Testis (tissue), 2 donors: ENCODE measurements at regions not wholly inside any gene's neighbourhood (a gene's known extent, or its start where the extent isn't known, plus 50 kb on each side); places are given as distances from the start of the nearest gene placed in this dataset.

Experiments
- DNase-seq: peaks from one replicate; pipeline ENCODE4 v3.0.0-alpha.2; 2019
- H3K27ac ChIP-seq, 2 donors: fragments of 200-600 bp; sonication (generic); one replicate each; pipeline ENCODE4 v1.5.1; 2019
- H3K27me3 ChIP-seq: fragments of 200-600 bp; sonication (generic); one replicate; pipeline ENCODE4 v1.5.1; 2019
- H3K36me3 ChIP-seq: fragments of 200-600 bp; sonication (generic); one replicate; pipeline ENCODE4 v1.5.1; 2017; ENCODE audit warnings: low read depth; ENCODE audit errors: missing control alignments
- H3K4me1 ChIP-seq: fragments of 200-600 bp; sonication (generic); one replicate; pipeline ENCODE4 v1.5.1; 2019
- H3K4me3 ChIP-seq, 2 donors: fragments of 200-600 bp; sonication (generic); one replicate each; pipeline ENCODE4 v1.5.1; 2017 to 2019
- H3K9me3 ChIP-seq: fragments of 200-600 bp; sonication (generic); one replicate; pipeline ENCODE4 v1.5.1; 2017
- CTCF ChIP-seq, 3 experiments: fragments of 450-650 bp in 2 of 3; fragments of 200-600 bp in 1 of 3; sonication (generic) in 1 of 3; IDR thresholded peaks; one replicate each; pipeline ENCODE4 v1.5.1; 2016 to 2019; ENCODE audit warnings: antibody characterized with exemption in 3 of 3, mild to moderate bottlenecking in 2 of 3, moderate library complexity in 1 of 3
- POLR2A ChIP-seq: fragments of 450-650 bp; IDR thresholded peaks from one replicate; pipeline ENCODE4 v1.6.1; 2017; ENCODE audit warnings: antibody characterized with exemption, mild to moderate bottlenecking, moderate library complexity
- whole genome bisulfite sequencing, 2 donors: methylation state at CpG; one replicate each; pipeline ENCODE4 v1.1.5; 2018; 5-methylcytosine and 5-hydroxymethylcytosine counted together
- intact Hi-C: fragments of 100-400 bp; cut with DNase I; formaldehyde crosslinking; loops from one replicate; pipeline ENCODE4 v1.15.1; 2023; ENCODE audit warnings: low total_unique reads

GRCh38 chr9:85224301-85224700 lies 517.5 kb downstream of the AGTPBP1 start:
- TF ChIP-seq POLR2A (no peak), CTCF (IDR thresholded peaks at IDR 0.05) (no peak)
- no peak overlapping the region for H3K27ac ChIP-seq
- intact Hi-C loops = no loop called here
- H3K27me3 ChIP-seq = no peaks in the 10 kb centered on the region
- H3K4me1 ChIP-seq = no peaks in the 10 kb centered on the region
- WGBS, 2 donors = 90% methylated on average over 2 of the region's 2 CpGs
- no peaks in the 10 kb centered on the region for H3K36me3 ChIP-seq
- DNase-seq = no peak
- no peak overlapping the region for H3K4me3 ChIP-seq
- no peaks in the 10 kb centered on the region for H3K9me3 ChIP-seq

GRCh38 chr9:85223506-85224125 lies 518.1 kb downstream of the AGTPBP1 start:
- Histone ChIP-seq H3K27ac (no peak overlapping the region), H3K36me3 (no peaks in the 10 kb centered on the region), H3K4me3 (no peak overlapping the region), H3K4me1 (no peaks in the 10 kb centered on the region), H3K27me3 (no peaks in the 10 kb centered on the region), H3K9me3 (no peaks in the 10 kb centered on the region)
- no peak for DNase-seq
- no peak for TF ChIP-seq CTCF (IDR thresholded peaks at IDR 0.05)
- no peak for TF ChIP-seq POLR2A
- WGBS, 2 donors = 92 to 98% methylated on average over 2 of the region's 2 CpGs
- intact Hi-C loops = no loop called here

- 80 to 83% methylated on average over 6 of the region's 6 CpGs for whole genome bisulfite sequencing, 2 donors
Measured at GRCh38 chr9:85216601-85217000, 525.2 kb downstream of the AGTPBP1 start.

GRCh38 chr9:85215961-85216360 lies 525.8 kb downstream of the AGTPBP1 start:
- Histone ChIP-seq H3K36me3 (no peaks in the 10 kb centered on the region), H3K4me1 (no peaks in the 10 kb centered on the region), H3K9me3 (no peaks in the 10 kb centered on the region), H3K27ac (no peak overlapping the region), H3K27me3 (no peaks in the 10 kb centered on the region), H3K4me3 (no peak overlapping the region)
- DNase-seq = no peak
- TF ChIP-seq CTCF (IDR thresholded peaks at IDR 0.05) = no peak
- no peak for TF ChIP-seq POLR2A
- intact Hi-C loops = no loop called here

More at GRCh38 chr9:85216601-85217000, 525.2 kb downstream of the AGTPBP1 start:
- Histone ChIP-seq H3K27ac (no peak overlapping the region), H3K4me3 (no peak overlapping the region), H3K36me3 (no peaks in the 10 kb centered on the region), H3K27me3 (no peaks in the 10 kb centered on the region), H3K4me1 (no peaks in the 10 kb centered on the region), H3K9me3 (no peaks in the 10 kb centered on the region)
- TF ChIP-seq CTCF (IDR thresholded peaks at IDR 0.05) (no peak), POLR2A (no peak)
- DNase-seq = no peak
- intact Hi-C loops = no loop called here

- H3K27me3 ChIP-seq = no peaks in the 10 kb centered on the region
- H3K27ac ChIP-seq = no peak overlapping the region
- H3K4me1 ChIP-seq = no peaks in the 10 kb centered on the region
- intact Hi-C loops = no loop called here
- no peak overlapping the region for H3K4me3 ChIP-seq
- 85 to 93% methylated on average over 4 of the region's 4 CpGs for WGBS, 2 donors
- DNase-seq = no peak
- no peaks in the 10 kb centered on the region for H3K36me3 ChIP-seq
- no peaks in the 10 kb centered on the region for H3K9me3 ChIP-seq
- TF ChIP-seq CTCF (IDR thresholded peaks at IDR 0.05) (no peak), POLR2A (no peak)
Measured at GRCh38 chr9:85215416-85215815, 526.3 kb downstream of the AGTPBP1 start.
